Upper lobe of right lung (tissue), 1 donor: ENCODE measurements at regions not wholly inside any gene's neighbourhood (a gene's known extent, or its start where the extent isn't known, plus 50 kb on each side); places are given as distances from the start of the nearest gene placed in this dataset.
A peak's percentile ranks its signal among the peaks of the same experiment; 100 is the strongest.
"Not testable (repeated sequence)": the region's sequence is repeated elsewhere in the genome, so short reads cannot be mapped to it uniquely, and the experiment has no call there.

Experiments used
- ATAC-seq: fragments of 200-7000 bp; cut with Tn5 transposase; one replicate; pipeline ENCODE4 v1.9.1; 2020; ENCODE audit warnings: mild to moderate bottlenecking, moderate library complexity
- DNase-seq: peaks from one replicate; pipeline ENCODE4 v3.0.0-alpha.2; 2020
- H3K27ac ChIP-seq: fragments of 200-600 bp; one replicate; pipeline ENCODE4 v1.8.0; 2022
- H3K27me3 ChIP-seq: fragments of 200-600 bp; one replicate; pipeline ENCODE4 v1.8.0; 2022; ENCODE audit warnings: mild to moderate bottlenecking
- H3K36me3 ChIP-seq: fragments of 200-600 bp; one replicate; pipeline ENCODE4 v1.8.0; 2022
- H3K4me1 ChIP-seq: fragments of 200-600 bp; one replicate; pipeline ENCODE4 v1.8.0; 2022
- H3K4me3 ChIP-seq: fragments of 200-600 bp; one replicate; pipeline ENCODE4 v1.8.0; 2022; ENCODE audit warnings: mild to moderate bottlenecking
- H3K9me3 ChIP-seq: fragments of 200-600 bp; one replicate; pipeline ENCODE4 v1.8.0; 2022
- CTCF ChIP-seq: fragments of 200-600 bp; IDR thresholded peaks from one replicate; pipeline ENCODE4 v1.8.0; 2022; ENCODE audit warnings: antibody characterized with exemption
- intact Hi-C: fragments of 100-400 bp; cut with DNase I; formaldehyde crosslinking; loops from one replicate; pipeline ENCODE4 v1.11.0; 2022
- donor health status: DM: no; HTN: yes; CAD: no; lungs with severe emphysema.

- TF ChIP-seq CTCF, result no peak
- ATAC-seq (no peak), DNase-seq (no peak)
- H3K36me3 ChIP-seq, result no peaks in the 10 kb centered on the region
- H3K4me3 ChIP-seq, result no peak overlapping the region
- intact Hi-C loops, result no loop called here
- no peaks in the 10 kb centered on the region for H3K9me3 ChIP-seq
- no peak overlapping the region for H3K27ac ChIP-seq
- H3K4me1 ChIP-seq, result no peaks in the 10 kb centered on the region
- no peaks in the 10 kb centered on the region for H3K27me3 ChIP-seq
Observed at GRCh38 chr20:48366230-48366629, 461.6 kb downstream of the PREX1 start.

DNA sequence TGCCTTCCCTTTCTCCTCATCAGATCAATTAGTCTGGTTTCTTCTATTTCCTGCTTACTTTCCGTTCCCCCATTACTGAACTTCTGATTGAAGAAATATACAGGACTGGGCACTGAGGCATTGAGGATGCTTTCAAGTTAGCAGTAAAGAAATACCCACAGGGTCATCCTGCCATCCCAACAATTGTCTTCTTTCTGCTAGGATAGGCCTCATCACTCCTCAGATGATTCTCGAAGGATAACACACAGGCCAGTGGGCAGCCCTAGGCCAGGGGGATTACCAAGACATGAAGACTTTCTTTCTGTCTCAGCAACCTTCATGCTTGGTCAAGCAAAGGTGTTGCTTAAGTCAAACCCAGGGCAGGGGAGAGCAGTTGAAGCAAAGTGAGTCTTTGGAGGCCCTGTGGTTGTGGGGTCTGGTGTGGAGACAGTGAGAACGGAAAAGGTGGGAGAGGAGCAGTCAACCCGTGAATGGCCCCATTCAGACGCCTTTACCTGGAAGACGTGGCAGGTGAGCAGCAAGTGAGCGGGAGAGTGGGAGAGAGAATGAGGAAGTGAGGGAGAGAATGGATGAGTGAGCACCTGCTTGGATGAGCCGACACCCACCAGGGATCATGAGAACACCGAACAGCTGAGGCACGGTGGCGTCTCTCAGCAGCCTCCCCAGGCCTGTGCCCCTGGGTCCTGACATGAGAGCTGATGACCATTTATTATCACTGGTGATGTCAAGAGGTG, 462.9 kb downstream of the PREX1 start:
- H3K9me3 ChIP-seq, result no peaks in the 10 kb centered on the region
- H3K27me3 ChIP-seq, result peaks cover 3% of the 10 kb centered on the region
- intact Hi-C loops, result no loop called here
- no peak overlapping the region for H3K4me3 ChIP-seq
- no peaks in the 10 kb centered on the region for H3K36me3 ChIP-seq
- H3K4me1 ChIP-seq, result no peaks in the 10 kb centered on the region
- no peak for TF ChIP-seq CTCF
- no peak for DNase-seq
- H3K27ac ChIP-seq, result no peak overlapping the region
- no peak for ATAC-seq

DNA sequence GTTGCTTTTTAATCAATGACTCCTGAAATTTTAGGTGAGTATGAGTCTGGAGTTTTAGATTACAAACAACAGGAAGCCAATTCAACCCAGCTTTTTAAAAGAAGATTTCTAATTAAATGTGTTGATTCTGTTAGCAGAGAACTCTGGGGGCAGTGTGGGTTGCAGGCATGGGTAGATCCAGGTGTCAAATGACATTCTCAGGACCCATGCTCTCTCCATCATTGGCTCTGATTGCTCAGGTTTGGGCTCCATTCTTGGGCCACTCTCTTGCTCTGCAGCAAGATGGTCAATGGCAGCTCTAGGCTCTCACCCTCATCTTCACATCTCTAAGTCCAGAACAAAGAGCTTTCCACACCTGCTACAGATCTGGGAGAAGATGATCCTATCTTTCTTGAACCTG, 463.7 kb downstream of the PREX1 start:
- TF ChIP-seq CTCF, result no peak
- intact Hi-C loops, result no loop called here

DNA sequence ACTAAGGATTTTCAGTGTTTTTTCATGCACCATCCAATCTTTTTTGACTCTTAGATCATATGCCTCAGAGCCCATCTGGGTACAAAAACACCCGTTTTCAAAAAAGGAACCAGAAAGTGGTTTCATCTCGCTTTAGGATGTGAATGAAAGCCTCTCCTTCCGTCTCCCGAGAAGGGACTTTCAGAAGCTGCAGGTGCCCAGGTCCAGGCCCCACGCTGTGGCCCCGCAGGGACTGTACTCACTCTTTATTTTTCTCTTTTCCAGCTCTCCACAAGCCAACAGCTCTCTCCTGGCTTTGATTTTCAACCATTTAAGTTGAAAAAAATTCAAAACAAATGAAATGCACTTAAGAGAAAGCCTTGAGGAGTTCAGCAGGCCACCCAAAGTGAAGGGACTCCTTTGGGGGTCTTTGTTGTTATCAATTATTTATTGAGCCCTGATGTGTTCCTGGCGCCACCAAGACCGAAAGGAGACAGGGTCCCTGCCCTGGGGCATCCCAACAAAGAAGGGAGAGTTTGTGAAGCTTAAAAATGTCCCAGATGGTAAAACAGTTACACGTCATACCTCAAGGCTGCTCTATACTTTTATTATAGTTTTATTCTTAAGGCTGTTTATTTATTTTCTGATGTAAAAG, 467.3 kb downstream of the PREX1 start:
- Histone ChIP-seq H3K27me3 (peaks cover 3% of the 10 kb centered on the region), H3K9me3 (no peaks in the 10 kb centered on the region), H3K4me3 (no peak overlapping the region), H3K27ac (no peak overlapping the region), H3K36me3 (no peaks in the 10 kb centered on the region), H3K4me1 (no peaks in the 10 kb centered on the region)
- DNase-seq (no peak), ATAC-seq (no peak)
- intact Hi-C loops, result no loop called here
- TF ChIP-seq CTCF, result no peak

More for the DNA sequence above, 463.7 kb downstream of the PREX1 start:
- peaks cover 3% of the 10 kb centered on the region for H3K27me3 ChIP-seq
- DNase-seq (no peak), ATAC-seq (no peak)
- H3K27ac ChIP-seq, result no peak overlapping the region
- no peaks in the 10 kb centered on the region for H3K4me1 ChIP-seq
- H3K4me3 ChIP-seq, result no peak overlapping the region
- no peaks in the 10 kb centered on the region for H3K36me3 ChIP-seq
- no peaks in the 10 kb centered on the region for H3K9me3 ChIP-seq

DNA sequence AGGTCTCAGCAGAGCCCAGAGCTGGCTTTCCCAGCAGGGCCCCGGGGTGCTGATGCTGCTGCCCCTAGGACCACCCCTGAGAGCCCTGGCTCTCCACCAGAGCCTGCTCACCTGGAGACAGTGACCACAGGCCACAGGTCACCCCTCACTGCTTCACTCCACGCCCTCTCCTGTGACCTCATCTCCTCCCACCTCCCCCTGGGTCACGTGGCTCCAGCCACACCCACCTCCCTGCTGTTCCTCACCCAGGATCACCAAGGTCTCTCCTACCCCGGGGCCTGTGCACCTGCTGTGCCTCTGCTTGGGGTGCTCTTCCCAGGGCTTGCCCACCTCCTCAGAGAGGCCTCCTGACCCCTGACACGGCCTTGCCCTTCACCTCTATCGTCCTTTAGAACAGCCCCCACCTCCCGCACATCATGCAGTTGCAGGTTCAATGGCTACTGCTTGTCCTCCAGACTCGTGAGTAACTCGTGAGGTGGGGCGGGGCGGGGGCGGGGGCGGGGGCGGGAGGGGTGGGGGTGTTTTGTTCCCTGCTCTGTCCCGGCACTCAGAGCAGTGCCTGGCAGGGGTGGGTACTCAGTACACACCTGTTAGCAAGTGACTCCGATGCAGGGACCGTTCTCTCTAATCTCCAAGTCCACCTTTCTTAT, 468.0 kb downstream of the PREX1 start:
- Histone ChIP-seq H3K27me3 (peaks cover 3% of the 10 kb centered on the region), H3K4me1 (no peaks in the 10 kb centered on the region), H3K27ac (no peak overlapping the region), H3K4me3 (no peak overlapping the region), H3K9me3 (no peaks in the 10 kb centered on the region), H3K36me3 (no peaks in the 10 kb centered on the region)
- no peak for DNase-seq
- ATAC-seq, result peak; percentile 28
- intact Hi-C loops, result no loop called here
- TF ChIP-seq CTCF, result no peak

DNA sequence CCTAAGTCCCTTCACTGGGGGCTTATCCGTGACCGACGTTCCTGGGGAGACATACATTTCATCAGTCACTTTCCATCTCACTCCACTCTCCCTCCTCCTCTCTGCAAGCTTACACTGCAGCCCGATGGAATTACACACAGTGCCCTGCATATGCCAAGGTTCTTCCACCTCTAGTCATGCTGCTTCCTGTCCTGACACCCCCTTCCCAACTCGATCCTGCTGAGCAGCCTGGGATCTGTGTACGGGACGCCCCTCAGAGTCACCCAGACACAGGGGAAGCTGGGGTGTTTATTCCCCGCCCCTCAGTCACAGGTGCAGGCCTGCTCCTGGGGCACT, 468.8 kb downstream of the PREX1 start:
- H3K27ac ChIP-seq, H3K36me3 ChIP-seq, DNase-seq, H3K4me3 ChIP-seq, H3K27me3 ChIP-seq, H3K4me1 ChIP-seq, ATAC-seq, intact Hi-C loops, H3K9me3 ChIP-seq: not testable (repeated sequence)
